Peyer's patch (tissue), 4 donors: ENCODE measurements at regions not wholly inside any gene's neighbourhood (a gene's known extent, or its start where the extent isn't known, plus 50 kb on each side); places are given as distances from the start of the nearest gene placed in this dataset.

ENCODE experiments used
- DNase-seq, 3 donors: peaks; one replicate each; pipeline ENCODE4 v3.0.0-alpha.2; 2017 to 2019
- H3K27ac ChIP-seq, 4 donors: fragments of 200-600 bp; sonication (generic); one replicate each; pipeline ENCODE4 v1.5.1; 2016 to 2019
- H3K27me3 ChIP-seq, 2 donors: fragments of 200-600 bp; sonication (generic); one replicate each; pipeline ENCODE4 v1.5.1; 2019
- H3K36me3 ChIP-seq, 3 donors: fragments of 200-600 bp; sonication (generic); one replicate each; pipeline ENCODE4 v1.5.1; 2016 to 2019
- H3K4me1 ChIP-seq, 4 donors: fragments of 200-600 bp; sonication (generic); one replicate each; pipeline ENCODE4 v1.5.1; 2016 to 2019
- H3K4me3 ChIP-seq, 4 donors: fragments of 200-600 bp; sonication (generic); 1 replicate in 3 of 4; 2 replicates in 1 of 4; pipeline ENCODE4 v1.5.1; 2016 to 2019; ENCODE audit warnings: mild to moderate bottlenecking in 1 of 4
- H3K9me3 ChIP-seq, 4 donors: fragments of 200-600 bp; sonication (generic); one replicate each; pipeline ENCODE4 v1.5.1; 2016 to 2019; ENCODE audit warnings: mild to moderate bottlenecking in 1 of 4
- POLR2A ChIP-seq, 2 donors: fragments of 450-650 bp; IDR thresholded peaks; one replicate each; pipeline ENCODE4 v1.5.1; 2017; ENCODE audit warnings: antibody characterized with exemption in 2 of 2, mild to moderate bottlenecking in 2 of 2, moderate library complexity in 2 of 2
- TF ChIP-seq, protein P1 (sequence below), 6 experiments: fragments of 450-650 bp in 4 of 6; fragments of 200-600 bp in 2 of 6; sonication (generic) in 1 of 6; IDR thresholded peaks; one replicate each; pipeline ENCODE4 v1.5.1; 2017 to 2019; ENCODE audit warnings: antibody characterized with exemption in 6 of 6, mild to moderate bottlenecking in 3 of 6, moderate library complexity in 1 of 6

DNA sequence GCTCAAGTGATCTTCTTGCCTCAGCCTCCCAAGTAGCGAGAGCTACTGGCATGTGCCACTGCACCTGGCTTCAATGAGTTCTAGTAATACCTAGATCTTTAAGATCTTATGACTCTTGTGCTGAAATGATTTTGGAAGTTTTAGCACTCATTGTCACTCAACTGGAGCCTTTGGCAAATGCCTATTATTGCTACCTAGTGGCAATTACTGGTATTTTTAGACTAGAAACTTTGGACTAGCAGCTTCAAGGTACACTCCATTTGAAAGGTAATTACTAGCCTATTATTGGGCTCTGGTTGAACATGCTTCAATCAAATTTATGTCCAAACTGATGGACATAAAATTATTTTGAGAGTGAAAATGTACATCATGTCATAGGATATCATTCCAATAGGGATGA, 80.7 kb upstream of the MUCL1 start:
- DNase-seq = no peak
- Histone ChIP-seq H3K9me3 (no peaks in the 10 kb centered on the region), H3K4me1 (no peaks in the 10 kb centered on the region), H3K27me3 (no peaks in the 10 kb centered on the region), H3K4me3 (no peak overlapping the region), H3K27ac (no peak overlapping the region), H3K36me3 (no peaks in the 10 kb centered on the region)
- TF ChIP-seq, protein P1, sequence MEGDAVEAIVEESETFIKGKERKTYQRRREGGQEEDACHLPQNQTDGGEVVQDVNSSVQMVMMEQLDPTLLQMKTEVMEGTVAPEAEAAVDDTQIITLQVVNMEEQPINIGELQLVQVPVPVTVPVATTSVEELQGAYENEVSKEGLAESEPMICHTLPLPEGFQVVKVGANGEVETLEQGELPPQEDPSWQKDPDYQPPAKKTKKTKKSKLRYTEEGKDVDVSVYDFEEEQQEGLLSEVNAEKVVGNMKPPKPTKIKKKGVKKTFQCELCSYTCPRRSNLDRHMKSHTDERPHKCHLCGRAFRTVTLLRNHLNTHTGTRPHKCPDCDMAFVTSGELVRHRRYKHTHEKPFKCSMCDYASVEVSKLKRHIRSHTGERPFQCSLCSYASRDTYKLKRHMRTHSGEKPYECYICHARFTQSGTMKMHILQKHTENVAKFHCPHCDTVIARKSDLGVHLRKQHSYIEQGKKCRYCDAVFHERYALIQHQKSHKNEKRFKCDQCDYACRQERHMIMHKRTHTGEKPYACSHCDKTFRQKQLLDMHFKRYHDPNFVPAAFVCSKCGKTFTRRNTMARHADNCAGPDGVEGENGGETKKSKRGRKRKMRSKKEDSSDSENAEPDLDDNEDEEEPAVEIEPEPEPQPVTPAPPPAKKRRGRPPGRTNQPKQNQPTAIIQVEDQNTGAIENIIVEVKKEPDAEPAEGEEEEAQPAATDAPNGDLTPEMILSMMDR (IDR thresholded peaks at IDR 0.05) = no peak
- TF ChIP-seq POLR2A (IDR thresholded peaks at IDR 0.05) = no peak

- H3K36me3 ChIP-seq = no peaks in the 10 kb centered on the region
- H3K4me1 ChIP-seq = no peaks in the 10 kb centered on the region
- H3K27me3 ChIP-seq = no peaks in the 10 kb centered on the region
- no peak for DNase-seq
- no peak overlapping the region for H3K4me3 ChIP-seq
- no peak overlapping the region for H3K27ac ChIP-seq
- TF ChIP-seq, protein P1 (IDR thresholded peaks at IDR 0.05) = no peak
- no peak for TF ChIP-seq POLR2A (IDR thresholded peaks at IDR 0.05)
- no peaks in the 10 kb centered on the region for H3K9me3 ChIP-seq
These were observed 88.7 kb upstream of the MUCL1 start for GRCh38 chr12:54765652-54766051.

GRCh38 chr12:54762390-54762789, 91.9 kb upstream of the MUCL1 start:
- TF ChIP-seq, protein P1 (IDR thresholded peaks at IDR 0.05) = no peak
- Histone ChIP-seq H3K36me3 (no peaks in the 10 kb centered on the region), H3K9me3 (no peaks in the 10 kb centered on the region), H3K4me1 (no peaks in the 10 kb centered on the region), H3K27ac (no peak overlapping the region), H3K4me3 (no peak overlapping the region), H3K27me3 (no peaks in the 10 kb centered on the region)
- DNase-seq = no peak

GRCh38 chr12:54759751-54760150, 94.6 kb upstream of the MUCL1 start:
- H3K27ac ChIP-seq = no peak overlapping the region
- TF ChIP-seq POLR2A (IDR thresholded peaks at IDR 0.05) = no peak
- TF ChIP-seq, protein P1 (IDR thresholded peaks at IDR 0.05) = no peak
- H3K9me3 ChIP-seq = no peaks in the 10 kb centered on the region
- DNase-seq = no peak
- H3K36me3 ChIP-seq = no peaks in the 10 kb centered on the region
- no peaks in the 10 kb centered on the region for H3K27me3 ChIP-seq
- no peak overlapping the region for H3K4me3 ChIP-seq
- no peaks in the 10 kb centered on the region for H3K4me1 ChIP-seq

GRCh38 chr12:54751493-54751892, 102.8 kb upstream of the MUCL1 start:
- Histone ChIP-seq H3K27ac (no peak overlapping the region), H3K27me3 (no peaks in the 10 kb centered on the region), H3K9me3 (no peaks in the 10 kb centered on the region), H3K4me3 (no peak overlapping the region), H3K36me3 (no peaks in the 10 kb centered on the region), H3K4me1 (no peaks in the 10 kb centered on the region)
- no peak for TF ChIP-seq POLR2A (IDR thresholded peaks at IDR 0.05)
- TF ChIP-seq, protein P1 (IDR thresholded peaks at IDR 0.05) = no peak
- DNase-seq = no peak

DNA sequence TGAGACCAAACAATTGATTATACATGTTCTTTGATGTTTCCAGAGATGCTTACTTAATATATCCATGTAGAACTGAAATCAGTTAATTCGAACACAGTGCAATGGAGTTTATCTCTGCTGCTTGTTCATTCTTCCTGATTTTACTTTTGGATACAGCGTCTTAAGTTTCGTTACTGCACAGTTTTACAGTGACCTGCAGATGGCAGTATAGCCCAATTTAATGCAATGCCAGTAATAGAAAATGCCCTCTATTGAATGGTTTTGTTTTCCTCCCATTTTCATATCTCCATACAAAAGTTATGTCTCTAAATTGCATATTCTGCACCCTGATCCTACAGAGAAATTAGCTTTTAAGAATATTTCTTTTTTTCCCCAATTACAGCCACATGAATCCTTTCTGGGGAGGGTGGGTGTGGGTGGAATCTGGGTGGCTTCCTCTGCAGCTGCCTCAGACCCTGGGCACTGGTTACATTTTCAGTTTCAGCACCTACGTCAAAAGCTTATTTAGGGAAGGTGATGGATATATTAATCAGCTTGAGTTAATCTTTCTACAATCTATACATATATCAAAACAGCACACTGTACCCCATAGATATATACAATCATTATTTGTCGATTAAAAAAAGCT, 101.1 kb upstream of the DCD start:
- Histone ChIP-seq H3K27ac (no peak overlapping the region), H3K36me3 (no peaks in the 10 kb centered on the region), H3K4me3 (no peak overlapping the region), H3K27me3 (no peaks in the 10 kb centered on the region), H3K9me3 (no peaks in the 10 kb centered on the region), H3K4me1 (no peaks in the 10 kb centered on the region)
- TF ChIP-seq POLR2A (IDR thresholded peaks at IDR 0.05) = no peak
- TF ChIP-seq, protein P1 (IDR thresholded peaks at IDR 0.05) = peak; percentile 71 to 78 (median 74)
- peak in 1 of 3 donors; percentile 63 for DNase-seq
